GM12891 (cell line): ENCODE measurements at regions not wholly inside any gene's neighbourhood (a gene's known extent, or its start where the extent isn't known, plus 50 kb on each side); places are given as distances from the start of the nearest gene placed in this dataset.

ENCODE experiments used
- POLR2A ChIP-seq: IDR thresholded peaks from 2 replicates; pipeline ENCODE4 v1.6.1; 2011; ENCODE audit warnings: low read depth, low read length, control low read depth
- POLR2AphosphoS5 ChIP-seq: IDR thresholded peaks from 2 replicates; pipeline ENCODE4 v1.6.1; 2011; ENCODE audit warnings: low read depth, low read length, control low read depth
- SPI1 ChIP-seq: IDR thresholded peaks from 2 replicates; pipeline ENCODE4 v1.6.1; 2011; ENCODE audit warnings: low read depth, low read length, control low read depth
- TAF1 ChIP-seq: IDR thresholded peaks from 2 replicates; pipeline ENCODE4 v1.6.1; 2011; ENCODE audit warnings: low read depth, low read length, control low read depth

DNA sequence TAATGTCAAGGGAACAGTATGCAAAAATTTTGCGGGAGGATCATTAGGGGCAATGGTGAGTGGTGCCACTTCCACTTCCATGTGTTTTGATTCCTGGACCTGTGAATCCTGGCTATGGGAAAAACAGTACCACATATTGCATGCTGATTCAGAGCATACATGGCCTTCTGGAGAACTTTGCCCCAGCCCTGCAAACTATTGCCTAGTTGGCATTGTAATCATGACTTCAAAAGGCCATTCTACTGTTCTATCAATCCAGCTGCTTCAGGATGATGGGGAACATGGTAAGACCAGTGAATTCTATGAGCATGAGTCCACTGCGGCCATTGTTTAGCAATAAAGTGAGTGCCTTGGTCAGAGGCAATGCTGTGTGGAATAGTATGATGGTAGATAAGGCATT, 75.3 kb upstream of the ZC3H15 start:
- TF ChIP-seq POLR2A (no peak), TAF1 (no peak), POLR2AphosphoS5 (no peak), SPI1 (no peak)
